OCI-LY1 (cell line): ENCODE measurements at regions not wholly inside any gene's neighbourhood (a gene's known extent, or its start where the extent isn't known, plus 50 kb on each side); places are given as distances from the start of the nearest gene placed in this dataset.

Experiments
- H2AFZ ChIP-seq: fragments of 200-600 bp; sonication (generic), shearing (Covaris generic); 2 replicates; pipeline ENCODE4 v1.6.0; 2014; ENCODE audit warnings: antibody characterized with exemption, mild to moderate bottlenecking, low read length
- H3F3A ChIP-seq: fragments of 200-600 bp; sonication (generic), shearing (Covaris generic); 2 replicates; pipeline ENCODE4 v1.6.0; 2014; ENCODE audit warnings: mild to moderate bottlenecking, antibody characterized with exemption, low read length, moderate library complexity; ENCODE audit not compliant: insufficient read depth
- H3K27ac ChIP-seq: fragments of 200-600 bp; sonication (generic); 2 replicates; pipeline ENCODE4 v1.5.1; 2014; ENCODE audit warnings: low read length, mixed run types, mild to moderate bottlenecking, low read depth; ENCODE audit not compliant: poor library complexity, severe bottlenecking
- H3K27me3 ChIP-seq: fragments of 200-600 bp; sonication (generic); 2 replicates; pipeline ENCODE4 v1.6.0; 2014; ENCODE audit warnings: antibody characterized with exemption, mild to moderate bottlenecking, low read length, moderate library complexity; ENCODE audit not compliant: insufficient read depth
- H3K36me3 ChIP-seq: fragments of 200-600 bp; sonication (generic); 2 replicates; pipeline ENCODE4 v1.6.1; 2014; ENCODE audit warnings: mild to moderate bottlenecking, antibody characterized with exemption, low read length, moderate library complexity, mixed read lengths; ENCODE audit not compliant: insufficient read depth
- H3K4me1 ChIP-seq: fragments of 200-600 bp; sonication (generic); 2 replicates; pipeline ENCODE4 v1.5.1; 2014; ENCODE audit warnings: mild to moderate bottlenecking, low read length, moderate library complexity; ENCODE audit not compliant: insufficient read depth, severe bottlenecking
- H3K4me2 ChIP-seq: fragments of 200-600 bp; sonication (generic), shearing (Covaris generic); 2 replicates; pipeline ENCODE4 v1.6.1; 2014; ENCODE audit warnings: low read length
- H3K4me3 ChIP-seq: fragments of 200-600 bp; sonication (generic); 2 replicates; pipeline ENCODE4 v1.5.1; 2014; ENCODE audit warnings: low read length, low read depth, mild to moderate bottlenecking, mixed read lengths; ENCODE audit not compliant: poor library complexity, severe bottlenecking
- H3K79me2 ChIP-seq: fragments of 200-600 bp; shearing (Covaris generic); 2 replicates; pipeline ENCODE4 v1.6.1; 2016; ENCODE audit warnings: mixed run types, low read length, mixed read lengths; ENCODE audit not compliant: insufficient read depth
- H3K9ac ChIP-seq: fragments of 200-600 bp; sonication (generic), shearing (Covaris generic); 2 replicates; pipeline ENCODE4 v1.6.1; 2014; ENCODE audit warnings: mild to moderate bottlenecking, low read length, mixed read lengths
- H3K9me2 ChIP-seq: fragments of 200-600 bp; sonication (generic), shearing (Covaris generic); 2 replicates; pipeline ENCODE4 v1.6.1; 2014; ENCODE audit warnings: low read depth, mild to moderate bottlenecking, low read length, mixed read lengths
- H3K9me3 ChIP-seq: fragments of 200-600 bp; shearing (Covaris generic); 2 replicates; pipeline ENCODE4 v1.6.1; 2014; ENCODE audit warnings: low read length, mixed read lengths
- H4K20me1 ChIP-seq: fragments of 200-600 bp; sonication (generic), shearing (Covaris generic); 2 replicates; pipeline ENCODE4 v1.6.0; 2016; ENCODE audit warnings: mild to moderate bottlenecking, low read length; ENCODE audit not compliant: insufficient read depth
- CTCF ChIP-seq: fragments of 200-600 bp; sonication (generic), shearing (Covaris generic); IDR thresholded peaks from 2 replicates; pipeline ENCODE4 v1.5.1; 2017; ENCODE audit warnings: mild to moderate bottlenecking, antibody characterized with exemption, low read length, moderate library complexity, mixed read lengths
- EZH2 ChIP-seq: fragments of 200-600 bp; sonication (generic), shearing (Covaris generic); IDR thresholded peaks from 2 replicates; pipeline ENCODE4 v1.8.0; 2017; ENCODE audit warnings: borderline replicate concordance, mixed run types, mild to moderate bottlenecking, antibody characterized with exemption, low read length, moderate library complexity, mixed read lengths

- Histone ChIP-seq H3K4me2 (no peak overlapping the region), H3K79me2 (no peaks in the 10 kb centered on the region), H2AFZ (no peak overlapping the region), H3K9me3 (no peaks in the 10 kb centered on the region), H3F3A (no peaks in the 10 kb centered on the region), H3K36me3 (no peaks in the 10 kb centered on the region), H3K4me1 (no peaks in the 10 kb centered on the region), H4K20me1 (no peaks in the 10 kb centered on the region), H3K9ac (no peak overlapping the region), H3K27ac (no peak overlapping the region), H3K4me3 (no peak overlapping the region), H3K27me3 (no peaks in the 10 kb centered on the region), H3K9me2 (no peaks in the 10 kb centered on the region)
- TF ChIP-seq CTCF (no peak), EZH2 (no peak)
Measured at GRCh38 chr9:106051545-106051944, 357.2 kb downstream of the TMEM38B start.

GRCh38 chr9:106052166-106052565 is 357.8 kb downstream of the TMEM38B start:
- Histone ChIP-seq H3K27me3 (no peaks in the 10 kb centered on the region), H3K4me1 (no peaks in the 10 kb centered on the region), H3K9me2 (no peaks in the 10 kb centered on the region), H3K36me3 (no peaks in the 10 kb centered on the region), H4K20me1 (no peaks in the 10 kb centered on the region), H3K9me3 (no peaks in the 10 kb centered on the region), H3K4me3 (no peak overlapping the region), H3K79me2 (no peaks in the 10 kb centered on the region), H3K27ac (no peak overlapping the region), H2AFZ (no peak overlapping the region), H3K4me2 (no peak overlapping the region), H3K9ac (no peak overlapping the region), H3F3A (no peaks in the 10 kb centered on the region)
- no peak for TF ChIP-seq EZH2
- TF ChIP-seq CTCF: no peak

- Histone ChIP-seq H4K20me1 (no peaks in the 10 kb centered on the region), H3K4me1 (no peaks in the 10 kb centered on the region), H3K79me2 (no peaks in the 10 kb centered on the region), H3K36me3 (no peaks in the 10 kb centered on the region), H3K27ac (no peak overlapping the region), H3K9me3 (no peaks in the 10 kb centered on the region), H3F3A (no peaks in the 10 kb centered on the region), H2AFZ (no peak overlapping the region), H3K27me3 (no peaks in the 10 kb centered on the region), H3K4me3 (no peak overlapping the region), H3K9ac (no peak overlapping the region), H3K9me2 (no peaks in the 10 kb centered on the region), H3K4me2 (no peak overlapping the region)
- TF ChIP-seq EZH2: no peak
- no peak for TF ChIP-seq CTCF
Measured at GRCh38 chr9:106052735-106053134, 358.4 kb downstream of the TMEM38B start.
